ENCODE measurements at regions not wholly inside any gene's neighbourhood (a gene's known extent, or its start where the extent isn't known, plus 50 kb on each side); places are given as distances from the start of the nearest gene placed in this dataset.

GRCh38 chr6:81547149-81547548 lies 205.3 kb downstream of the TENT5A start:
- Histone ChIP-seq H3K9me3 (ENCODE audit: control insufficient read depth, insufficient read depth, low read depth, low read length) (no peaks in the 10 kb centered on the region), H3K4me3 (ENCODE audit: low read depth, low read length) (no peak overlapping the region), H3K4me1 (ENCODE audit: control insufficient read depth, insufficient read depth, low read length) (peaks cover 6% of the 10 kb centered on the region; the same call in 1 of the 2 replicates), H3K36me3 (ENCODE audit: control insufficient read depth in 2 of 2, insufficient read depth in 1 of 2, low read length in 2 of 2) (no peaks in the 10 kb centered on the region), H3K27ac (ENCODE audit: extremely low read depth, low read depth, low read length) (no peak overlapping the region)
- CTCF ChIA-PET = no interaction called here
- TF ChIP-seq PATZ1 (tag by site-specific recombination; IDR thresholded peaks at IDR 0.05) = no peak
- TF ChIP-seq IKZF3 (tag by site-specific recombination; IDR thresholded peaks at IDR 0.05) = no peak
- TF ChIP-seq ZIC2 (tag by site-specific recombination; IDR thresholded peaks at IDR 0.05) = no peak
- no peak for TF ChIP-seq ZNF558 (tag by site-specific recombination; IDR thresholded peaks at IDR 0.05)
- no peak for TF ChIP-seq SP3 (tag by site-specific recombination; IDR thresholded peaks at IDR 0.05)
- no peak for TF ChIP-seq TCF7L2 (IDR thresholded peaks at IDR 0.05; ENCODE audit: borderline replicate concordance, low read depth, low read length)
- no peak for TF ChIP-seq ZNF423 (tag by site-specific recombination; IDR thresholded peaks at IDR 0.05)
- TF ChIP-seq GFI1B (tag by site-specific recombination; IDR thresholded peaks at IDR 0.05) = no peak
- no peak for TF ChIP-seq ZNF639 (tag by site-specific recombination; IDR thresholded peaks at IDR 0.05)
- TF ChIP-seq ZBTB48 (tag by site-specific recombination; IDR thresholded peaks at IDR 0.05) = no peak
- TF ChIP-seq ZSCAN18 (tag by site-specific recombination; IDR thresholded peaks at IDR 0.05) = no peak
- TF ChIP-seq RBAK (tag by site-specific recombination; IDR thresholded peaks at IDR 0.05) = no peak
- POLR2A ChIA-PET = no interaction called here

DNA sequence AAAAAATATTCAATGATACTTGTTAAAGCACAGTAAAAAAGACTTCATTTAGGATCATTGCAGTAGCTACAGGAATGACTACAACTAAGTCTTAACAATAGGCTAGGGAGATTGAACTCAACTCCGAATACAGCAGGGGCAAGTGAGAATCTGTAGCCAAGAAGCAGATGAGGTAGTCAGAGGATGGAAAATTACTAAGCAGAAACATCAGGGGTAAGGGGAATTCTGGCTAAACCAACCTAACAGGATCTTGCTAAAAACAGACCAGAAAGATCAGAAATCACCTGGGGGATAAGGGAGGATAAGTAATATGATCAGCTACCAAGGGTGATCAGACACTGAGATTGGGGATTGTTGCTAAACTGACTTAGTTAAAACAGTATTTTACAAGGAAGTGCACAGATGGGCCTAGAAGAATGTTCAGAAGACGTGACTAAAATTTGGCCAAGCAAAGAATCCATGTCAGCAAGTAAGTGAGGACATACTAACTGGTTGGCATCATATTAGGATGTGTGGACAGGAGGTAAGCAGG lies 217.5 kb downstream of the TENT5A start:
- no peak overlapping the region for H3K4me3 ChIP-seq (ENCODE audit: low read depth, low read length)
- no peak overlapping the region for H3K27ac ChIP-seq (ENCODE audit: extremely low read depth, low read depth, low read length)
- ChIA-PET POLR2A (no interaction called here), CTCF (no interaction called here)
- no peaks in the 10 kb centered on the region for H3K9me3 ChIP-seq (ENCODE audit: control insufficient read depth, insufficient read depth, low read depth, low read length)
- H3K36me3 ChIP-seq (ENCODE audit: control insufficient read depth in 2 of 2, insufficient read depth in 1 of 2, low read length in 2 of 2) = no peaks in the 10 kb centered on the region
- TF ChIP-seq ZBTB1 (tag by site-specific recombination; IDR thresholded peaks at IDR 0.05) = no peak
- no peak for TF ChIP-seq SCRT2 (tag by site-specific recombination; IDR thresholded peaks at IDR 0.05)
- TF ChIP-seq ZBTB49 (tag by site-specific recombination; IDR thresholded peaks at IDR 0.05; ENCODE audit: low read depth) = no peak
- no peak for TF ChIP-seq ZNF366 (tag by site-specific recombination; conservative IDR thresholded peaks at IDR 0.05)
- TF ChIP-seq ZNF248 (tag by site-specific recombination; IDR thresholded peaks at IDR 0.05) = no peak
- TF ChIP-seq ZNF37A (tag by site-specific recombination; IDR thresholded peaks at IDR 0.05) = no peak
- TF ChIP-seq ZNF214 (tag by site-specific recombination; IDR thresholded peaks at IDR 0.05; ENCODE audit: borderline replicate concordance) = no peak
- no peak for TF ChIP-seq ZNF2 (tag by site-specific recombination; IDR thresholded peaks at IDR 0.05)
- no peak for TF ChIP-seq ZNF175 (tag by site-specific recombination; IDR thresholded peaks at IDR 0.05)
- no peak for TF ChIP-seq ZNF433 (tag by site-specific recombination; IDR thresholded peaks at IDR 0.05; ENCODE audit: low read depth)
- TF ChIP-seq ZNF510 (tag by site-specific recombination; IDR thresholded peaks at IDR 0.05; ENCODE audit: insufficient replicate concordance) = no peak
- no peak for TF ChIP-seq ZNF26 (tag by site-specific recombination; IDR thresholded peaks at IDR 0.05)
- TF ChIP-seq ZBTB20 (tag by site-specific recombination; IDR thresholded peaks at IDR 0.05) = no peak
- no peaks in the 10 kb centered on the region for H3K4me1 ChIP-seq (ENCODE audit: control insufficient read depth, insufficient read depth, low read length)
